Lung (tissue), 11 donors: ENCODE measurements at regions not wholly inside any gene's neighbourhood (a gene's known extent, or its start where the extent isn't known, plus 50 kb on each side); places are given as distances from the start of the nearest gene placed in this dataset.

Experiments used
- ATAC-seq: fragments of 200-7000 bp; cut with Tn5 transposase; one replicate; pipeline ENCODE4 v1.9.1; 2020; ENCODE audit warnings: moderate number of reproducible peaks; ENCODE audit not compliant: insufficient read depth, low FRiP score
- DNase-seq, 3 donors: peaks; one replicate each; pipeline ENCODE4 v3.0.0-alpha.2; 2013 to 2017
- H3K27ac ChIP-seq, 2 donors: one replicate each; pipeline ENCODE4 v1.5.1; 2013; ENCODE audit warnings: mild to moderate bottlenecking in 2 of 2, moderate library complexity in 2 of 2, control low read depth in 1 of 2, inconsistent platforms in 1 of 2, low read depth in 1 of 2, low read length in 1 of 2
- H3K27me3 ChIP-seq, 3 donors: one replicate each; pipeline ENCODE4 v1.5.1; 2013; ENCODE audit warnings: low read length in 2 of 3; ENCODE audit not compliant: control insufficient read depth in 3 of 3, insufficient read depth in 3 of 3
- H3K36me3 ChIP-seq, 4 donors: one replicate each; pipeline ENCODE4 v1.5.1; 2013; ENCODE audit warnings: low read length in 4 of 4, mild to moderate bottlenecking in 1 of 4, moderate library complexity in 1 of 4; ENCODE audit not compliant: control insufficient read depth in 4 of 4, insufficient read depth in 4 of 4
- H3K4me1 ChIP-seq, 5 donors: one replicate each; pipeline ENCODE4 v1.5.1; 2013; ENCODE audit warnings: low read length in 5 of 5, mild to moderate bottlenecking in 2 of 5, moderate library complexity in 1 of 5; ENCODE audit not compliant: control insufficient read depth in 5 of 5, insufficient read depth in 5 of 5
- H3K4me3 ChIP-seq: one replicate; pipeline ENCODE4 v1.5.1; 2013; ENCODE audit warnings: mild to moderate bottlenecking, control low read depth, moderate library complexity
- H3K9ac ChIP-seq, 2 donors: one replicate each; pipeline ENCODE4 v1.5.1; 2013; ENCODE audit warnings: low read length in 2 of 2, control low read depth in 1 of 2; ENCODE audit not compliant: insufficient read depth in 1 of 2
- H3K9me3 ChIP-seq, 4 donors: one replicate each; pipeline ENCODE4 v1.5.1; 2013; ENCODE audit warnings: low read length in 3 of 4, mild to moderate bottlenecking in 1 of 4, moderate library complexity in 1 of 4; ENCODE audit not compliant: control insufficient read depth in 4 of 4, insufficient read depth in 3 of 4
- WGBS, 2 donors: extraction: QIAGEN DNeasy Blood & Tissue Kit; methylation state at CpG; one replicate each; pipeline ENCODE4 v1.1.7; 2013; 5-methylcytosine and 5-hydroxymethylcytosine counted together
- TF ChIP-seq, protein P1 (sequence below): IDR thresholded peaks from 2 replicates; pipeline ENCODE4 v1.5.1; 2012; ENCODE audit warnings: mild to moderate bottlenecking; ENCODE audit errors: control extremely low read depth, extremely low read depth
- donor health status: control.
- donor health status: control.
- donor health status: Bipolar disorder and iron deficiency.
- donor health status: healthy.
- donor health status: DM: yes; HTN: yes; CAD: no.

GRCh38 chr2:58601017-58601416, 359.9 kb upstream of the FANCL start:
- H3K27ac ChIP-seq: no peak overlapping the region
- TF ChIP-seq, protein P1, sequence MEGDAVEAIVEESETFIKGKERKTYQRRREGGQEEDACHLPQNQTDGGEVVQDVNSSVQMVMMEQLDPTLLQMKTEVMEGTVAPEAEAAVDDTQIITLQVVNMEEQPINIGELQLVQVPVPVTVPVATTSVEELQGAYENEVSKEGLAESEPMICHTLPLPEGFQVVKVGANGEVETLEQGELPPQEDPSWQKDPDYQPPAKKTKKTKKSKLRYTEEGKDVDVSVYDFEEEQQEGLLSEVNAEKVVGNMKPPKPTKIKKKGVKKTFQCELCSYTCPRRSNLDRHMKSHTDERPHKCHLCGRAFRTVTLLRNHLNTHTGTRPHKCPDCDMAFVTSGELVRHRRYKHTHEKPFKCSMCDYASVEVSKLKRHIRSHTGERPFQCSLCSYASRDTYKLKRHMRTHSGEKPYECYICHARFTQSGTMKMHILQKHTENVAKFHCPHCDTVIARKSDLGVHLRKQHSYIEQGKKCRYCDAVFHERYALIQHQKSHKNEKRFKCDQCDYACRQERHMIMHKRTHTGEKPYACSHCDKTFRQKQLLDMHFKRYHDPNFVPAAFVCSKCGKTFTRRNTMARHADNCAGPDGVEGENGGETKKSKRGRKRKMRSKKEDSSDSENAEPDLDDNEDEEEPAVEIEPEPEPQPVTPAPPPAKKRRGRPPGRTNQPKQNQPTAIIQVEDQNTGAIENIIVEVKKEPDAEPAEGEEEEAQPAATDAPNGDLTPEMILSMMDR: no peak

GRCh38 chr2:58598171-58598570, 357.0 kb upstream of the FANCL start:
- ATAC-seq: peak; percentile 76
- 62 to 80% methylated on average over 3 of the region's 3 CpGs for WGBS, 2 donors
- H3K4me1 ChIP-seq: no peaks in the 10 kb centered on the region
- H3K36me3 ChIP-seq: no peaks in the 10 kb centered on the region
- no peak for DNase-seq
- TF ChIP-seq, protein P1: no peak
- H3K27me3 ChIP-seq: no peaks in the 10 kb centered on the region
- no peaks in the 10 kb centered on the region for H3K9me3 ChIP-seq
- no peak overlapping the region for H3K27ac ChIP-seq
- H3K4me3 ChIP-seq: no peak overlapping the region
- no peak overlapping the region for H3K9ac ChIP-seq

More at GRCh38 chr2:58601017-58601416, 359.9 kb upstream of the FANCL start:
- ATAC-seq (no peak), DNase-seq (no peak)
- Histone ChIP-seq H3K9ac (no peak overlapping the region), H3K36me3 (no peaks in the 10 kb centered on the region), H3K27me3 (no peaks in the 10 kb centered on the region), H3K4me1 (no peaks in the 10 kb centered on the region), H3K4me3 (no peak overlapping the region), H3K9me3 (no peaks in the 10 kb centered on the region)
- 78 to 94% methylated on average over 2 of the region's 2 CpGs for WGBS, 2 donors

DNA sequence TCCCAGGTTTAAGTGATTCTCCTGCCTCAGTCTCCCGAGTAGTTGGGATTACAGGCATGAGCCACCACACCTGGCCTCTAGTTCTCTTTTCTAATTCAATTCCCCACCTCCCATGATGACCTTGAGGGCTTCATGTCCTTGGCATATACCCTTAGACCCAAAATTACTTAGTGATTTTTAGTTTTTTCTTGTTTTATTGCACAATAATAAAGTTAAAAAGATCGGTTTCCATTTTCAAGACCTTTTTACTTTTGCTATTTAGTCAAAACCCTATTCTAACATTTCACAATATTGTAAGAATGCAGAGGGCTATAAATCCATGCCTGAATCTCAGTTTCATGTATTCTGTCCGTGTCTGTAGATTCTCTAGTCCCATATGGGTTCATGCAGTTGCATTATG, 354.6 kb upstream of the FANCL start:
- no peaks in the 10 kb centered on the region for H3K9me3 ChIP-seq
- no peaks in the 10 kb centered on the region for H3K27me3 ChIP-seq
- H3K4me1 ChIP-seq: no peaks in the 10 kb centered on the region
- no peak for DNase-seq
- H3K9ac ChIP-seq: no peak overlapping the region
- no peaks in the 10 kb centered on the region for H3K36me3 ChIP-seq
- no peak overlapping the region for H3K27ac ChIP-seq
- H3K4me3 ChIP-seq: no peak overlapping the region
- no peak for ATAC-seq
- WGBS, 2 donors: 58 to 60% methylated on average over 3 of the region's 3 CpGs
- TF ChIP-seq, protein P1: no peak

DNA sequence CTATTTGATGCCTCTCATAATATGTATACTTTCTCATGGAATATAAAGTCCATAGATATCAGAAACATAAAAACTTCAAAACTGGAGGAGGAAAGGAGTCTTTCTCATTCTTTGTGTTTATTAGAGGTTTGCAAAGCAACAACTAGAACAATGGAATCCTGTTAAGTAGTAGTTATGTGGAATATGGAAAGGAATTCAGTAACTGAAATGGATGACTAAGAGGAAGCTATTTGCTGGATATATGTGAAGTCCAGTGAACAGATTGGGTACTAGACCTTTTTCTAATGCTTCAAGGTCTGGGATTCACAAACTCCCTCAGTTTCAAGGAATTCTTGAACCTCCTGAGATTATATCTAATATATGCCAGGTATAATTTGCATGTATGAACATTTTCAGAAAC, 353.6 kb upstream of the FANCL start:
- H3K9me3 ChIP-seq: no peaks in the 10 kb centered on the region
- H3K4me1 ChIP-seq: no peaks in the 10 kb centered on the region
- H3K9ac ChIP-seq: no peak overlapping the region
- H3K27ac ChIP-seq: no peak overlapping the region
- H3K4me3 ChIP-seq: no peak overlapping the region
- DNase-seq: no peak
- H3K27me3 ChIP-seq: no peaks in the 10 kb centered on the region
- TF ChIP-seq, protein P1: no peak
- no peaks in the 10 kb centered on the region for H3K36me3 ChIP-seq
- ATAC-seq: no peak
